Effector CD4-positive, alpha-beta T cell (primary cell): ENCODE measurements at regions not wholly inside any gene's neighbourhood (a gene's known extent, or its start where the extent isn't known, plus 50 kb on each side); places are given as distances from the start of the nearest gene placed in this dataset.

ENCODE experiments used
- DNase-seq: peaks from one replicate; pipeline ENCODE4 v3.0.0-alpha.2; 2020

- no peak for DNase-seq
Observed at GRCh38 chr5:117881426-117882230, 1106.7 kb downstream of the DTWD2 start.

- no peak for DNase-seq
Observed at GRCh38 chr5:117880932-117881331, 1107.4 kb downstream of the DTWD2 start.

GRCh38 chr5:117877731-117878130 lies 1110.6 kb downstream of the DTWD2 start:
- DNase-seq: no peak

- DNase-seq: no peak
Observed at GRCh38 chr5:117872798-117873368, 1115.5 kb downstream of the DTWD2 start.

- no peak for DNase-seq
Observed at GRCh38 chr5:117869596-117869995, 1118.8 kb downstream of the DTWD2 start.

- no peak for DNase-seq
Observed at GRCh38 chr5:117863586-117864296, 1124.6 kb downstream of the DTWD2 start.

GRCh38 chr5:117860550-117860949 lies 1127.8 kb downstream of the DTWD2 start:
- DNase-seq: no peak

GRCh38 chr5:117859176-117859575 lies 1129.2 kb downstream of the DTWD2 start:
- no peak for DNase-seq

GRCh38 chr5:117856713-117857112 lies 1131.6 kb downstream of the DTWD2 start:
- no peak for DNase-seq

- no peak for DNase-seq
Observed at GRCh38 chr5:117837786-117838185, 1150.6 kb downstream of the DTWD2 start.

GRCh38 chr5:117833691-117834090 lies 1154.7 kb downstream of the DTWD2 start:
- DNase-seq: no peak

- DNase-seq: no peak
Observed at GRCh38 chr5:117829646-117830045, 1158.7 kb downstream of the DTWD2 start.

GRCh38 chr5:117813850-117814249 lies 1174.5 kb downstream of the DTWD2 start:
- no peak for DNase-seq

GRCh38 chr5:117812861-117813260 lies 1175.5 kb downstream of the DTWD2 start:
- DNase-seq: no peak

- no peak for DNase-seq
Observed at GRCh38 chr5:117809251-117809650, 1179.1 kb downstream of the DTWD2 start.

- DNase-seq: no peak
Observed at GRCh38 chr5:117805058-117805457, 1183.3 kb downstream of the DTWD2 start.

GRCh38 chr5:117803533-117803932 lies 1184.8 kb downstream of the DTWD2 start:
- DNase-seq: no peak

GRCh38 chr5:117801583-117801982 lies 1186.8 kb downstream of the DTWD2 start:
- no peak for DNase-seq

GRCh38 chr5:117800261-117800660 lies 1188.1 kb downstream of the DTWD2 start:
- no peak for DNase-seq

- DNase-seq: no peak
Observed at GRCh38 chr5:117794847-117795246, 1193.5 kb downstream of the DTWD2 start.

GRCh38 chr5:117793963-117794362 lies 1194.4 kb downstream of the DTWD2 start:
- DNase-seq: no peak

GRCh38 chr5:117792476-117792875 lies 1195.9 kb downstream of the DTWD2 start:
- DNase-seq: no peak

- DNase-seq: no peak
Observed at GRCh38 chr5:117788596-117788995, 1199.8 kb downstream of the DTWD2 start.

GRCh38 chr5:117779171-117779570 lies 1204.5 kb upstream of the SEMA6A start:
- no peak for DNase-seq
